GM23338 (cell line): ENCODE measurements at regions not wholly inside any gene's neighbourhood (a gene's known extent, or its start where the extent isn't known, plus 50 kb on each side); places are given as distances from the start of the nearest gene placed in this dataset.

Experiments
- ATAC-seq: fragments of 200-7000 bp; cut with Tn5 transposase; 3 replicates; pipeline ENCODE4 v1.9.1; 2020
- DNase-seq: peaks from one replicate; pipeline ENCODE4 v3.0.0-alpha.2; 2015; ENCODE audit warnings: low spot score
- H2AFZ ChIP-seq: fragments of 200-600 bp; sonication (generic); 2 replicates; pipeline ENCODE4 v1.8.0; 2016; ENCODE audit warnings: antibody characterized with exemption, mild to moderate bottlenecking, moderate library complexity
- H3F3A ChIP-seq: fragments of 200-600 bp; sonication (generic); replicated peaks from 2 replicates; pipeline ENCODE4 v1.8.0; 2017; ENCODE audit warnings: antibody characterized with exemption, mixed run types, low read depth
- H3K27ac ChIP-seq: fragments of 200-600 bp; sonication (generic); 2 replicates; pipeline ENCODE4 v1.6.1; 2016; ENCODE audit warnings: low read depth
- H3K27me3 ChIP-seq: fragments of 200-600 bp; sonication (generic); 2 replicates; pipeline ENCODE4 v1.8.0; 2016; ENCODE audit warnings: mild to moderate bottlenecking, mixed run types, moderate library complexity; ENCODE audit not compliant: insufficient read depth
- H3K36me3 ChIP-seq: fragments of 200-600 bp; sonication (generic); 2 replicates; pipeline ENCODE4 v1.8.0; 2016; ENCODE audit warnings: mild to moderate bottlenecking; ENCODE audit not compliant: insufficient read depth
- H3K4me1 ChIP-seq: fragments of 200-600 bp; sonication (generic); 2 replicates; pipeline ENCODE4 v1.8.0; 2016; ENCODE audit warnings: mild to moderate bottlenecking, moderate library complexity; ENCODE audit not compliant: insufficient read depth
- H3K4me2 ChIP-seq: fragments of 200-600 bp; sonication (generic); 2 replicates; pipeline ENCODE4 v1.7.1; 2017; ENCODE audit warnings: mixed run types
- H3K4me3 ChIP-seq: fragments of 200-600 bp; sonication (generic); 2 replicates; pipeline ENCODE4 v1.6.1; 2016; ENCODE audit warnings: mixed run types
- H3K79me2 ChIP-seq: fragments of 200-600 bp; sonication (generic); replicated peaks from 2 replicates; pipeline ENCODE4 v1.8.0; 2017; ENCODE audit warnings: mild to moderate bottlenecking; ENCODE audit not compliant: insufficient read depth
- H3K9me2 ChIP-seq: fragments of 200-600 bp; sonication (generic); 2 replicates; pipeline ENCODE4 v1.8.0; 2017; ENCODE audit not compliant: insufficient read depth
- H4K20me1 ChIP-seq: fragments of 200-600 bp; sonication (generic); replicated peaks from 2 replicates; pipeline ENCODE4 v1.8.0; 2017; ENCODE audit warnings: mild to moderate bottlenecking; ENCODE audit not compliant: insufficient read depth
- H3K27ac Mint-ChIP-seq: 2 replicates; pipeline ENCODE4 v1.8.0; 2020; ENCODE audit warnings: inconsistent platforms, mild to moderate bottlenecking, moderate library complexity, mixed read lengths
- H3K27me3 Mint-ChIP-seq: 3 replicates; pipeline ENCODE4 v1.8.0; 2022; ENCODE audit warnings: low read depth, mild to moderate bottlenecking, moderate library complexity, mixed read lengths, inconsistent platforms; ENCODE audit not compliant: insufficient read depth, poor library complexity
- H3K36me3 Mint-ChIP-seq: 3 replicates; pipeline ENCODE4 v1.8.0; 2021; ENCODE audit warnings: low read depth, mild to moderate bottlenecking, inconsistent platforms, moderate library complexity, mixed read lengths
- H3K4me1 Mint-ChIP-seq: 3 replicates; pipeline ENCODE4 v1.8.0; 2020; ENCODE audit warnings: mild to moderate bottlenecking, inconsistent platforms, mixed read lengths
- H3K4me3 Mint-ChIP-seq: 3 replicates; pipeline ENCODE4 v1.8.0; 2021; ENCODE audit warnings: moderate library complexity, mild to moderate bottlenecking, inconsistent platforms, mixed read lengths
- H3K9me3 Mint-ChIP-seq: 3 replicates; pipeline ENCODE4 v1.8.0; 2020; ENCODE audit warnings: moderate library complexity, mild to moderate bottlenecking, inconsistent platforms, mixed read lengths
- CREB1 ChIP-seq: fragments of 250-450 bp; sonication (Bioruptor Pico); IDR thresholded peaks from 2 replicates; pipeline ENCODE4 v1.5.0; 2020; ENCODE audit warnings: low read depth, mild to moderate bottlenecking, moderate library complexity
- EZH2 ChIP-seq: fragments of 200-600 bp; sonication (generic); IDR thresholded peaks from one replicate; pipeline ENCODE4 v1.8.0; 2017; ENCODE audit warnings: antibody characterized with exemption, mild to moderate bottlenecking, low read depth; ENCODE audit not compliant: unreplicated experiment
- EZH2phosphoT487 ChIP-seq: fragments of 200-600 bp; sonication (generic); IDR thresholded peaks from one replicate; pipeline ENCODE4 v1.8.1; 2018; ENCODE audit warnings: antibody characterized with exemption; ENCODE audit not compliant: unreplicated experiment
- JUNB ChIP-seq: IDR thresholded peaks from one replicate; pipeline ENCODE4 v1.6.1; 2016; ENCODE audit warnings: antibody characterized with exemption; ENCODE audit not compliant: unreplicated experiment
- NANOG ChIP-seq: IDR thresholded peaks from 2 replicates; pipeline ENCODE4 v1.6.1; 2016; ENCODE audit warnings: antibody characterized with exemption, borderline replicate concordance
- STAT1 ChIP-seq: IDR thresholded peaks from one replicate; pipeline ENCODE4 v1.6.1; 2016; ENCODE audit warnings: antibody characterized with exemption; ENCODE audit not compliant: unreplicated experiment
- ZNF114 ChIP-seq: fragments of 250-450 bp; sonication (Bioruptor Pico); IDR thresholded peaks from 2 replicates; pipeline ENCODE4 v1.5.0; 2020; ENCODE audit warnings: mild to moderate bottlenecking, moderate library complexity
- ZNF331 ChIP-seq: fragments of 250-450 bp; sonication (Bioruptor Pico); IDR thresholded peaks from 2 replicates; pipeline ENCODE4 v1.5.0; 2020; ENCODE audit warnings: low read depth, mild to moderate bottlenecking, moderate library complexity
- TF ChIP-seq, protein P1 (sequence below): IDR thresholded peaks from one replicate; pipeline ENCODE4 v1.6.1; 2018; ENCODE audit warnings: antibody characterized with exemption; ENCODE audit not compliant: unreplicated experiment
- TF ChIP-seq, protein P2 (sequence below), 2 experiments: fragments of 200-600 bp in 1 of 2; sonication (generic) in 1 of 2; conservative IDR thresholded peaks; 2 replicates each; pipeline versions ENCODE4 v1.5.1 to v1.6.1; 2016 to 2017; ENCODE audit warnings: antibody characterized with exemption in 2 of 2, low read depth in 2 of 2, mild to moderate bottlenecking in 2 of 2, moderate library complexity in 1 of 2
- TF ChIP-seq, protein P3 (sequence below): IDR thresholded peaks from 2 replicates; pipeline ENCODE4 v1.6.1; 2016; ENCODE audit warnings: antibody characterized with exemption

DNA sequence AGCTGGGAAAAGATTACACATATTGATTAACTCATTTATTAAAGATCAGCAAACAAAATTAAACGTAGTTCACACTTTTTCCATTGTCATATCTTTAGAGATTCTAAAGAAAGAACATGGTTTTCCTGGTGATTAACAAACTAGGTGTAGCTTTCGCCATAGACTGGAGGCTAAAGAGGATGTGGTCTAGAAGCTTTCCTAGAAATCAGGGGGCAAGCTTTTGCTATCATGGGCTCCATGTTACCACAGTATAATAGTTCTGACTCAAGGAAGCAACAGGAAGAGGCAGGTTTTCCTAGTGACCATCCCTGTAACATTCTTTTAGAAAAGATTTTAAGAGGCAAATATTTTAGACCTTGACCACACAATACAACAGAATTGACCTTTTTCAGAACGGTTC, 232.7 kb downstream of the METTL4 start:
- Histone ChIP-seq H3K9me2 (peaks cover 4% of the 10 kb centered on the region; the same call in 1 of the 2 replicates), H3K36me3 (no peaks in the 10 kb centered on the region), H3K4me1 (no peaks in the 10 kb centered on the region), H3K27ac (no peak overlapping the region), H3F3A (no peaks in the 10 kb centered on the region), H3K79me2 (no peaks in the 10 kb centered on the region), H3K4me2 (no peak overlapping the region), H4K20me1 (no peaks in the 10 kb centered on the region), H3K27me3 (no peaks in the 10 kb centered on the region), H3K4me3 (no peak overlapping the region), H2AFZ (no peak overlapping the region)
- Mint-ChIP-seq H3K27me3 (no peaks in the 10 kb centered on the region), H3K9me3 (no peaks in the 10 kb centered on the region), H3K4me1 (no peaks in the 10 kb centered on the region), H3K4me3 (no peak overlapping the region), H3K27ac (no peak overlapping the region), H3K36me3 (no peaks in the 10 kb centered on the region)
- DNase-seq, result no peak
- TF ChIP-seq NANOG, result no peak
- TF ChIP-seq ZNF331 (CRISPR knock-in tag), result no peak
- TF ChIP-seq JUNB, result no peak
- no peak for TF ChIP-seq CREB1 (CRISPR knock-in tag)
- TF ChIP-seq STAT1, result no peak
- TF ChIP-seq, protein P1, sequence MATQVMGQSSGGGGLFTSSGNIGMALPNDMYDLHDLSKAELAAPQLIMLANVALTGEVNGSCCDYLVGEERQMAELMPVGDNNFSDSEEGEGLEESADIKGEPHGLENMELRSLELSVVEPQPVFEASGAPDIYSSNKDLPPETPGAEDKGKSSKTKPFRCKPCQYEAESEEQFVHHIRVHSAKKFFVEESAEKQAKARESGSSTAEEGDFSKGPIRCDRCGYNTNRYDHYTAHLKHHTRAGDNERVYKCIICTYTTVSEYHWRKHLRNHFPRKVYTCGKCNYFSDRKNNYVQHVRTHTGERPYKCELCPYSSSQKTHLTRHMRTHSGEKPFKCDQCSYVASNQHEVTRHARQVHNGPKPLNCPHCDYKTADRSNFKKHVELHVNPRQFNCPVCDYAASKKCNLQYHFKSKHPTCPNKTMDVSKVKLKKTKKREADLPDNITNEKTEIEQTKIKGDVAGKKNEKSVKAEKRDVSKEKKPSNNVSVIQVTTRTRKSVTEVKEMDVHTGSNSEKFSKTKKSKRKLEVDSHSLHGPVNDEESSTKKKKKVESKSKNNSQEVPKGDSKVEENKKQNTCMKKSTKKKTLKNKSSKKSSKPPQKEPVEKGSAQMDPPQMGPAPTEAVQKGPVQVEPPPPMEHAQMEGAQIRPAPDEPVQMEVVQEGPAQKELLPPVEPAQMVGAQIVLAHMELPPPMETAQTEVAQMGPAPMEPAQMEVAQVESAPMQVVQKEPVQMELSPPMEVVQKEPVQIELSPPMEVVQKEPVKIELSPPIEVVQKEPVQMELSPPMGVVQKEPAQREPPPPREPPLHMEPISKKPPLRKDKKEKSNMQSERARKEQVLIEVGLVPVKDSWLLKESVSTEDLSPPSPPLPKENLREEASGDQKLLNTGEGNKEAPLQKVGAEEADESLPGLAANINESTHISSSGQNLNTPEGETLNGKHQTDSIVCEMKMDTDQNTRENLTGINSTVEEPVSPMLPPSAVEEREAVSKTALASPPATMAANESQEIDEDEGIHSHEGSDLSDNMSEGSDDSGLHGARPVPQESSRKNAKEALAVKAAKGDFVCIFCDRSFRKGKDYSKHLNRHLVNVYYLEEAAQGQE, result no peak
- no peak for TF ChIP-seq EZH2
- TF ChIP-seq EZH2phosphoT487, result no peak
- TF ChIP-seq, protein P2, sequence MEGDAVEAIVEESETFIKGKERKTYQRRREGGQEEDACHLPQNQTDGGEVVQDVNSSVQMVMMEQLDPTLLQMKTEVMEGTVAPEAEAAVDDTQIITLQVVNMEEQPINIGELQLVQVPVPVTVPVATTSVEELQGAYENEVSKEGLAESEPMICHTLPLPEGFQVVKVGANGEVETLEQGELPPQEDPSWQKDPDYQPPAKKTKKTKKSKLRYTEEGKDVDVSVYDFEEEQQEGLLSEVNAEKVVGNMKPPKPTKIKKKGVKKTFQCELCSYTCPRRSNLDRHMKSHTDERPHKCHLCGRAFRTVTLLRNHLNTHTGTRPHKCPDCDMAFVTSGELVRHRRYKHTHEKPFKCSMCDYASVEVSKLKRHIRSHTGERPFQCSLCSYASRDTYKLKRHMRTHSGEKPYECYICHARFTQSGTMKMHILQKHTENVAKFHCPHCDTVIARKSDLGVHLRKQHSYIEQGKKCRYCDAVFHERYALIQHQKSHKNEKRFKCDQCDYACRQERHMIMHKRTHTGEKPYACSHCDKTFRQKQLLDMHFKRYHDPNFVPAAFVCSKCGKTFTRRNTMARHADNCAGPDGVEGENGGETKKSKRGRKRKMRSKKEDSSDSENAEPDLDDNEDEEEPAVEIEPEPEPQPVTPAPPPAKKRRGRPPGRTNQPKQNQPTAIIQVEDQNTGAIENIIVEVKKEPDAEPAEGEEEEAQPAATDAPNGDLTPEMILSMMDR (conservative IDR thresholded peaks at IDR 0.05; ENCODE audit: low read depth in 2 of 2), result no peak
- no peak for TF ChIP-seq ZNF114 (CRISPR knock-in tag)
- TF ChIP-seq, protein P3, sequence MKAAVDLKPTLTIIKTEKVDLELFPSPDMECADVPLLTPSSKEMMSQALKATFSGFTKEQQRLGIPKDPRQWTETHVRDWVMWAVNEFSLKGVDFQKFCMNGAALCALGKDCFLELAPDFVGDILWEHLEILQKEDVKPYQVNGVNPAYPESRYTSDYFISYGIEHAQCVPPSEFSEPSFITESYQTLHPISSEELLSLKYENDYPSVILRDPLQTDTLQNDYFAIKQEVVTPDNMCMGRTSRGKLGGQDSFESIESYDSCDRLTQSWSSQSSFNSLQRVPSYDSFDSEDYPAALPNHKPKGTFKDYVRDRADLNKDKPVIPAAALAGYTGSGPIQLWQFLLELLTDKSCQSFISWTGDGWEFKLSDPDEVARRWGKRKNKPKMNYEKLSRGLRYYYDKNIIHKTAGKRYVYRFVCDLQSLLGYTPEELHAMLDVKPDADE, result no peak
- no peak for ATAC-seq
